Thoracic aorta (tissue), 2 donors: ENCODE measurements at regions not wholly inside any gene's neighbourhood (a gene's known extent, or its start where the extent isn't known, plus 50 kb on each side); places are given as distances from the start of the nearest gene placed in this dataset.

ENCODE experiments used
- ATAC-seq: fragments of 150-250 bp; one replicate; pipeline ENCODE4 v1.8.0; 2017; ENCODE audit warnings: low read depth; ENCODE audit not compliant: insufficient number of reproducible peaks, low FRiP score
- DNase-seq: peaks from one replicate; pipeline ENCODE4 v3.0.0-alpha.2; 2020; ENCODE audit warnings: low spot score
- H3K27ac ChIP-seq, 2 donors: fragments of 200-600 bp; sonication (generic); 1 replicate in 1 of 2; 2 replicates in 1 of 2; pipeline ENCODE4 v1.5.1; 2016; ENCODE audit warnings: mild to moderate bottlenecking in 2 of 2, moderate library complexity in 2 of 2
- H3K27me3 ChIP-seq: fragments of 200-600 bp; sonication (generic); replicated peaks from 2 replicates; pipeline ENCODE4 v1.6.0; 2016; ENCODE audit warnings: mild to moderate bottlenecking; ENCODE audit not compliant: insufficient read depth
- H3K36me3 ChIP-seq: fragments of 200-600 bp; sonication (generic); one replicate; pipeline ENCODE4 v1.5.1; 2016
- H3K4me1 ChIP-seq, 2 donors: fragments of 200-600 bp; sonication (generic); 1 replicate in 1 of 2; 2 replicates in 1 of 2; pipeline versions ENCODE4 v1.5.1 to v1.6.0; 2016; ENCODE audit warnings: low read depth in 2 of 2, mild to moderate bottlenecking in 1 of 2; ENCODE audit not compliant: control insufficient read depth in 1 of 2
- H3K4me3 ChIP-seq: fragments of 200-600 bp; sonication (generic); 2 replicates; pipeline ENCODE4 v1.5.1; 2016; ENCODE audit warnings: mild to moderate bottlenecking
- H3K9me3 ChIP-seq: fragments of 200-600 bp; sonication (generic); 2 replicates; pipeline ENCODE4 v1.5.1; 2016
- TF ChIP-seq, protein P1 (sequence below): fragments of 200-600 bp; sonication (generic); IDR thresholded peaks from one replicate; pipeline ENCODE4 v1.5.1; 2019; ENCODE audit warnings: antibody characterized with exemption

DNA sequence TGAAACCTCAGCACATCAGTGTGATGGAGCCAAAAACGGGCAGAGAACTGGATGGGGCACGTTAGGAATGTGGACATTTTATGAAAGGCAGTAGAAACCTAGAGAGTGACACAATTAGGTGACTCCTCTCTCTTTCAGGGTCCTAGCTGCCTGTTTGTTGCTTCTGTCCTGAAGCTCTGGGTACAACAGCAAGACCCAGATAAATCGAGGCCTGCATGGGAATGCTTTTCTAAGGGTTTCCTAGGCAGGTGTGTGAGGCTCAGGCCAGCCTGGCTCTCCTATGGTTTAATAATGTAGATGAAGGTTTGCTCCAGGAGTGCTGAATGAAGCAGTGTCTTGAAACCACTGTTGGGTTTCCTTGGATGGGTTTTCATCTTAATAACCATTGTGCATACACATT, 517.1 kb upstream of the RAB6C start:
- no peaks in the 10 kb centered on the region for H3K9me3 ChIP-seq
- no peaks in the 10 kb centered on the region for H3K36me3 ChIP-seq
- TF ChIP-seq, protein P1, sequence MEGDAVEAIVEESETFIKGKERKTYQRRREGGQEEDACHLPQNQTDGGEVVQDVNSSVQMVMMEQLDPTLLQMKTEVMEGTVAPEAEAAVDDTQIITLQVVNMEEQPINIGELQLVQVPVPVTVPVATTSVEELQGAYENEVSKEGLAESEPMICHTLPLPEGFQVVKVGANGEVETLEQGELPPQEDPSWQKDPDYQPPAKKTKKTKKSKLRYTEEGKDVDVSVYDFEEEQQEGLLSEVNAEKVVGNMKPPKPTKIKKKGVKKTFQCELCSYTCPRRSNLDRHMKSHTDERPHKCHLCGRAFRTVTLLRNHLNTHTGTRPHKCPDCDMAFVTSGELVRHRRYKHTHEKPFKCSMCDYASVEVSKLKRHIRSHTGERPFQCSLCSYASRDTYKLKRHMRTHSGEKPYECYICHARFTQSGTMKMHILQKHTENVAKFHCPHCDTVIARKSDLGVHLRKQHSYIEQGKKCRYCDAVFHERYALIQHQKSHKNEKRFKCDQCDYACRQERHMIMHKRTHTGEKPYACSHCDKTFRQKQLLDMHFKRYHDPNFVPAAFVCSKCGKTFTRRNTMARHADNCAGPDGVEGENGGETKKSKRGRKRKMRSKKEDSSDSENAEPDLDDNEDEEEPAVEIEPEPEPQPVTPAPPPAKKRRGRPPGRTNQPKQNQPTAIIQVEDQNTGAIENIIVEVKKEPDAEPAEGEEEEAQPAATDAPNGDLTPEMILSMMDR: no peak
- no peak overlapping the region for H3K27ac ChIP-seq
- no peak for ATAC-seq
- no peak overlapping the region for H3K4me3 ChIP-seq
- no peaks in the 10 kb centered on the region for H3K4me1 ChIP-seq
- H3K27me3 ChIP-seq: no peaks in the 10 kb centered on the region
- DNase-seq: no peak

DNA sequence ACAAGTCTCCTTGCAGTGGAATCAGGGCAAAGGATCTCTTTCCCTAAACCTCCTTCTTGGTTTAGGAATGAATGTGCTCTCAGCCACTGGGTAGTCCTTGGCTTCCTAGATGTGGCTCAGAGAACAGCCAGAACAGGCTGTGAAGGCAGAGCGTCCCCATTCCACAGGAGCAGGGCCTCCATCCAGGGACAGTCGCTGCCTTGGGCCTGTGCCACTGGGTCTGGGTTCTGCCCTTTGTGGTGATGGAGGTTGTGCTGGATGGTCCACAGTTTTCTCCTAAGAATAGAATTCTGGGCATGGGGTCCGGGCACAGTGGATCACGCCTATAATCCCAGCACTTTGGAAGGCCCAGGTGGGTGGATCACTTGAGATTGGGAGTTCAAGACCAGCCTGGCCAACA, 516.5 kb upstream of the RAB6C start:
- DNase-seq (no peak), ATAC-seq (no peak)
- TF ChIP-seq, protein P1: no peak
- Histone ChIP-seq H3K27ac (no peak overlapping the region), H3K36me3 (no peaks in the 10 kb centered on the region), H3K27me3 (no peaks in the 10 kb centered on the region), H3K4me1 (no peaks in the 10 kb centered on the region), H3K9me3 (no peaks in the 10 kb centered on the region), H3K4me3 (no peak overlapping the region)

DNA sequence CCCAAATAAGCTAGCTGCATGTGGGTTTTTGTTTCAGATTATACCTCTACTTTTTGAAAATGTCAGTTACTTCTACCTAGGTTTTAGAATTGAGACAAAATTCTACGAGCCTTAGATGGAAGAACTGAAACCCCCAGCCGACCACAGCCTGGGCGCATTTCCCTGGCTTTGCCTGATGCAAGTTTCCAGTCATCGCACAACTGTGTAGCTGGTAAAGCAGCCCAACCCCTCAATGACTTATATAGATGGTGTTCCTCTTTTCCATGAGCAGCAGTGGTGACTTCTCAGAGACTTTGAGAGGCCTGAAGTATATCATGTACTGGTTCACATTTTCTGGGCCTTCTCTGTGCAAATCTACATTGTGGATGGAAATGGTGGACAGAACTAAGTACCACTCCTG, 515.4 kb upstream of the RAB6C start:
- ATAC-seq (no peak), DNase-seq (no peak)
- Histone ChIP-seq H3K4me1 (no peaks in the 10 kb centered on the region), H3K27me3 (no peaks in the 10 kb centered on the region), H3K4me3 (no peak overlapping the region), H3K36me3 (no peaks in the 10 kb centered on the region), H3K27ac (no peak overlapping the region), H3K9me3 (no peaks in the 10 kb centered on the region)
- TF ChIP-seq, protein P1: no peak

DNA sequence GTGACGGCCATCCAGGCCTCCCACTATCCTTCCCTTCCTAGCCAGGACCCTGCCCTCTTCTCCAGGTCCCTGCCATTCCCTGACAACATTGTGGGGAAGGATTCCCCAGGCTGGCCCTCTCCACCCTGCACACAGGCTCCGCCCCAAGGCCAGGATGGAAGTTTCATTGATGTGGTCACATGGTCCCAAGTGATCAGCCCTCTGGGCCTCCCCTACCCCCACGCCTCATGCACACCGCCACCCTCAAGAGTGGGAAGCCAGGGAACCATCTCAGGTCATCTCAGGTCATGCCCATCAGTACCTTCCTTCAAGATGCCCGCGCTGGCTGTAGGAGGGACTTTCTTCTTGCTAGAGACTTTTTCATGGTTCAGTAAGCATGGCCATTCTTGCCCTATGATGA, 514.8 kb upstream of the RAB6C start:
- no peaks in the 10 kb centered on the region for H3K27me3 ChIP-seq
- no peak overlapping the region for H3K4me3 ChIP-seq
- H3K4me1 ChIP-seq: no peaks in the 10 kb centered on the region
- DNase-seq (no peak), ATAC-seq (no peak)
- no peak overlapping the region for H3K27ac ChIP-seq
- TF ChIP-seq, protein P1: no peak
- H3K36me3 ChIP-seq: no peaks in the 10 kb centered on the region
- no peaks in the 10 kb centered on the region for H3K9me3 ChIP-seq

DNA sequence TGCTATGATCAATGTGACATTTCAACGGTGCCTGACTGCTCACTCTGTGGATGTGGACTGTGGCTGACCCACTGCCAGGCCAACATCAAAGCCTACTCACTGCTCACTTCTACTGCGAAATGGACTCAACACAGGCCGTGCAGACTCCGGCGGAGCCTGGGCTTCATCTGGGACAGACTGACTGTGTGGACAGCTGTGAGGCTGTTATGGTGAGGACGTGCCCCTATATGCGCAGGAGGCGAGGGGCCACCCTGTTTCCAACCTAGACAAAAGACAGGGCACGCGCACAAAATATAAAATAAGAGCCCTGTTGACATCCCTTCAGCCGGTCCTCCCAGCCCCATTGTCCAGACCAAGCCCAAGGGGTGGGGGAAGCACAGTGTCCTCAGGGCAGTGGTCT, 514.4 kb upstream of the RAB6C start:
- no peak for DNase-seq
- Histone ChIP-seq H3K27me3 (no peaks in the 10 kb centered on the region), H3K4me1 (no peaks in the 10 kb centered on the region), H3K4me3 (no peak overlapping the region), H3K27ac (no peak overlapping the region), H3K36me3 (no peaks in the 10 kb centered on the region), H3K9me3 (no peaks in the 10 kb centered on the region)
- no peak for ATAC-seq
- TF ChIP-seq, protein P1: no peak
